HG02678 (cell line): ENCODE measurements at regions not wholly inside any gene's neighbourhood (a gene's known extent, or its start where the extent isn't known, plus 50 kb on each side); places are given as distances from the start of the nearest gene placed in this dataset.

Experiments
- ATAC-seq: cut with Tn5 transposase; IDR thresholded peaks from one replicate; pipeline ENCODE4 v1.9.1; 2021; ENCODE audit warnings: mild to moderate bottlenecking, moderate library complexity; ENCODE audit not compliant: unreplicated experiment

- no peak for ATAC-seq
These were observed 50.3 kb upstream of the TCF12 start for GRCh38 chr15:56868170-56868569.

GRCh38 chr15:56866803-56867202 lies 51.6 kb upstream of the TCF12 start:
- ATAC-seq = no peak

- no peak for ATAC-seq
These were observed 60.6 kb upstream of the TCF12 start for GRCh38 chr15:56857828-56858227.

- no peak for ATAC-seq
These were observed 61.5 kb upstream of the TCF12 start for GRCh38 chr15:56856934-56857333.

GRCh38 chr15:56844892-56845291 lies 73.6 kb upstream of the TCF12 start:
- no peak for ATAC-seq

GRCh38 chr15:56844471-56844870 lies 74.0 kb upstream of the TCF12 start:
- no peak for ATAC-seq

- no peak for ATAC-seq
These were observed 78.8 kb upstream of the TCF12 start for GRCh38 chr15:56839641-56840040.

- no peak for ATAC-seq
These were observed 79.3 kb upstream of the TCF12 start for GRCh38 chr15:56839099-56839498.

GRCh38 chr15:56838085-56838484 lies 80.4 kb upstream of the TCF12 start:
- ATAC-seq = no peak

- no peak for ATAC-seq
These were observed 81.2 kb upstream of the TCF12 start for GRCh38 chr15:56837273-56837672.

- no peak for ATAC-seq
These were observed 82.7 kb upstream of the TCF12 start for GRCh38 chr15:56835718-56836171.

- no peak for ATAC-seq
These were observed 86.3 kb upstream of the TCF12 start for GRCh38 chr15:56832125-56832524.

GRCh38 chr15:56831467-56832005 lies 86.9 kb upstream of the TCF12 start:
- no peak for ATAC-seq

GRCh38 chr15:56824175-56824574 lies 90.9 kb upstream of the ZNF280D start:
- ATAC-seq = no peak

GRCh38 chr15:56821721-56822425 lies 88.6 kb upstream of the ZNF280D start:
- ATAC-seq = peak; percentile 83

GRCh38 chr15:56820333-56820732 lies 87.0 kb upstream of the ZNF280D start:
- ATAC-seq = no peak

- ATAC-seq = no peak
These were observed 84.2 kb upstream of the ZNF280D start for GRCh38 chr15:56817321-56818080.

- ATAC-seq = no peak
These were observed 83.5 kb upstream of the ZNF280D start for GRCh38 chr15:56816781-56817180.

GRCh38 chr15:56815247-56815646 lies 81.9 kb upstream of the ZNF280D start:
- ATAC-seq = no peak

- ATAC-seq = no peak
These were observed 81.1 kb upstream of the ZNF280D start for GRCh38 chr15:56814429-56814828.

GRCh38 chr15:56813995-56814394 lies 80.7 kb upstream of the ZNF280D start:
- ATAC-seq = no peak

GRCh38 chr15:56812961-56813360 lies 79.7 kb upstream of the ZNF280D start:
- ATAC-seq = no peak
